ENCODE measurements at regions not wholly inside any gene's neighbourhood (a gene's known extent, or its start where the extent isn't known, plus 50 kb on each side); places are given as distances from the start of the nearest gene placed in this dataset.
"Not testable (repeated sequence)": the region's sequence is repeated elsewhere in the genome, so short reads cannot be mapped to it uniquely, and the experiment has no call there.

- no peak for DNase-seq
Measured at GRCh38 chr18:2197946-2198345, 373.4 kb downstream of the METTL4 start.

- DNase-seq, result no peak
Measured at GRCh38 chr18:2199060-2199459, 372.2 kb downstream of the METTL4 start.

- no peak for DNase-seq
Measured at GRCh38 chr18:2201036-2201600, 370.2 kb downstream of the METTL4 start.

- DNase-seq, result no peak
Measured at GRCh38 chr18:2204736-2205135, 366.6 kb downstream of the METTL4 start.

- DNase-seq, result no peak
Measured at GRCh38 chr18:2207294-2207693, 364.0 kb downstream of the METTL4 start.

GRCh38 chr18:2212598-2213205 lies 358.6 kb downstream of the METTL4 start:
- no peak for DNase-seq

- DNase-seq, result no peak
Measured at GRCh38 chr18:2213905-2214304, 357.4 kb downstream of the METTL4 start.

GRCh38 chr18:2217356-2217755 lies 353.9 kb downstream of the METTL4 start:
- no peak for DNase-seq

- DNase-seq, result no peak
Measured at GRCh38 chr18:2218101-2218500, 353.2 kb downstream of the METTL4 start.

GRCh38 chr18:2219706-2220105 lies 351.6 kb downstream of the METTL4 start:
- no peak for DNase-seq

GRCh38 chr18:2222270-2223185 lies 348.8 kb downstream of the METTL4 start:
- DNase-seq, result no peak

- DNase-seq, result no peak
Measured at GRCh38 chr18:2223449-2223848, 347.9 kb downstream of the METTL4 start.

GRCh38 chr18:2223849-2224248 lies 347.5 kb downstream of the METTL4 start:
- no peak for DNase-seq

- no peak for DNase-seq
Measured at GRCh38 chr18:2236232-2236631, 335.1 kb downstream of the METTL4 start.

- no peak for DNase-seq
Measured at GRCh38 chr18:2237706-2238105, 333.6 kb downstream of the METTL4 start.

GRCh38 chr18:2240311-2240705 lies 331.0 kb downstream of the METTL4 start:
- DNase-seq, result no peak

GRCh38 chr18:2244641-2245040 lies 326.7 kb downstream of the METTL4 start:
- DNase-seq, result no peak

- DNase-seq, result not testable (repeated sequence)
Measured at GRCh38 chr18:2247101-2247500, 324.2 kb downstream of the METTL4 start.

GRCh38 chr18:2254977-2255376 lies 316.3 kb downstream of the METTL4 start:
- DNase-seq, result no peak

GRCh38 chr18:2256577-2256976 lies 314.7 kb downstream of the METTL4 start:
- DNase-seq, result no peak

- DNase-seq, result no peak
Measured at GRCh38 chr18:2258954-2259353, 312.4 kb downstream of the METTL4 start.

GRCh38 chr18:2263303-2263890 lies 307.9 kb downstream of the METTL4 start:
- no peak for DNase-seq

GRCh38 chr18:2274613-2275012 lies 296.7 kb downstream of the METTL4 start:
- DNase-seq, result no peak

GRCh38 chr18:2281086-2281485 lies 290.2 kb downstream of the METTL4 start:
- DNase-seq, result no peak
